AG09319 (cell line): ENCODE measurements at regions not wholly inside any gene's neighbourhood (a gene's known extent, or its start where the extent isn't known, plus 50 kb on each side); places are given as distances from the start of the nearest gene placed in this dataset.

Source experiments
- DNase-seq: peaks from one replicate; pipeline ENCODE4 v3.0.0-alpha.2; 2010; ENCODE audit warnings: low read depth; ENCODE audit errors: extremely low read depth
- TF ChIP-seq, protein P1 (sequence below): IDR thresholded peaks from 2 replicates; pipeline ENCODE4 v1.5.1; 2011; ENCODE audit warnings: low read depth, mild to moderate bottlenecking, inconsistent platforms, low read length, moderate library complexity

DNA sequence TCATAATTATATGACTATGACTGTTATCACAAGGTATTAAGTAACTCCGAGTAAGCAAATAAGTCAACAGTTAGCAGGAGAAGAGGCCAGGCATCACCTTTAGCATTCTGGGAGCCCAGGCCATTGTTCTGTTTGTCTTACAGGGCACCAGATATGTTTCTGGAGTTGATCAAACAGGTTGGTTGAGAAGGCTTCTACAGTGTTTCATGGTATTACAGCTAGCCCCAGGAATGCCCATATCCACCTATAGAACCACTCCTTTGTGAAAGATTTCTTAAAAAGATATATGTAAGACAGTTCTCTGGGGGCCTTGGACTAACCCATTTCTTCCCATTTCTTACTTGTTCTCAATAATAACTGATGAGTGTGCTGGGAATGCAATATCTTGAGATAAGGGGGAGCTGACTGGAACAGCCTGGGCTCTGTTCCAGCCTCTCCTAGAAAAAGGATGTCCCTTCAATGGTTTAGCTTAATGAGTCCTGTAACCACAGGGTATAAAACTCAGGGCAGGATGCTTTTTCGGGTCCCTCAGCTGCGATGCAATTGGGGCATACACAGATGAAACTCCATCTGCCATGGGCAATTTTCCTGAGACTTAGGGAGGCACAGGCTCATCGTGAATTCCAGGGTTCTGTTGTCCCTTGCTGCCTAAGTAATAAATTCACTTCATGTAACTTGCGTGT lies 286.4 kb downstream of the BAMBI start:
- TF ChIP-seq, protein P1, sequence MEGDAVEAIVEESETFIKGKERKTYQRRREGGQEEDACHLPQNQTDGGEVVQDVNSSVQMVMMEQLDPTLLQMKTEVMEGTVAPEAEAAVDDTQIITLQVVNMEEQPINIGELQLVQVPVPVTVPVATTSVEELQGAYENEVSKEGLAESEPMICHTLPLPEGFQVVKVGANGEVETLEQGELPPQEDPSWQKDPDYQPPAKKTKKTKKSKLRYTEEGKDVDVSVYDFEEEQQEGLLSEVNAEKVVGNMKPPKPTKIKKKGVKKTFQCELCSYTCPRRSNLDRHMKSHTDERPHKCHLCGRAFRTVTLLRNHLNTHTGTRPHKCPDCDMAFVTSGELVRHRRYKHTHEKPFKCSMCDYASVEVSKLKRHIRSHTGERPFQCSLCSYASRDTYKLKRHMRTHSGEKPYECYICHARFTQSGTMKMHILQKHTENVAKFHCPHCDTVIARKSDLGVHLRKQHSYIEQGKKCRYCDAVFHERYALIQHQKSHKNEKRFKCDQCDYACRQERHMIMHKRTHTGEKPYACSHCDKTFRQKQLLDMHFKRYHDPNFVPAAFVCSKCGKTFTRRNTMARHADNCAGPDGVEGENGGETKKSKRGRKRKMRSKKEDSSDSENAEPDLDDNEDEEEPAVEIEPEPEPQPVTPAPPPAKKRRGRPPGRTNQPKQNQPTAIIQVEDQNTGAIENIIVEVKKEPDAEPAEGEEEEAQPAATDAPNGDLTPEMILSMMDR, result no peak
- no peak for DNase-seq

GRCh38 chr10:28965937-28966336 lies 288.6 kb downstream of the BAMBI start:
- TF ChIP-seq, protein P1, result no peak
- DNase-seq, result no peak

GRCh38 chr10:28967031-28967430 lies 289.7 kb downstream of the BAMBI start:
- DNase-seq, result no peak

GRCh38 chr10:28969413-28969812 lies 292.1 kb downstream of the BAMBI start:
- TF ChIP-seq, protein P1, result no peak
- DNase-seq, result no peak

More at GRCh38 chr10:28967031-28967430, 289.7 kb downstream of the BAMBI start:
- TF ChIP-seq, protein P1, result no peak

- no peak for DNase-seq
- TF ChIP-seq, protein P1, result no peak
Observed at GRCh38 chr10:28970231-28970630, 292.9 kb downstream of the BAMBI start.

DNA sequence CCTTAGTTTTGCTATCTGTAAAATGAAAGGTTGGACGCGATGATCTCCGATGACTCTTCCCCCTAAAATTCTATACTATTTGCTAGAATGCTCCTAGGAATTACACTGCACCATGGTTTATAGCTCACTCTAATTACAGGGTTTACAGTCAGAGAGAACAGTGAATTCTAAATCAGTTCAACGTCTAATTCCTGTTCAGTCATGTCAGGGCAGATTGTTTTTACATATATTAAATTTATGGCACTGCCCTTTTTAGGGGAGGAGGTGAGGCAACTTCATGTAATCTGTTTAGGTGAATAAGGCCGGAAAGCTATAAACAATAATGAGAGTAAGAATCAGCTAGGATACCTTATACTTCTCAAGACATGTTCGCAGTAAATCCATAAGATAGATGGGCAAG lies 293.9 kb downstream of the BAMBI start:
- no peak for DNase-seq
- TF ChIP-seq, protein P1, result no peak

- DNase-seq, result no peak
- TF ChIP-seq, protein P1, result no peak
Observed at GRCh38 chr10:28971764-28972163, 294.4 kb downstream of the BAMBI start.
